CD4-positive, alpha-beta T cell treated with Interleukin-17A for 1 hour (primary cell): ENCODE measurements at regions not wholly inside any gene's neighbourhood (a gene's known extent, or its start where the extent isn't known, plus 50 kb on each side); places are given as distances from the start of the nearest gene placed in this dataset.
"Not testable (repeated sequence)": the region's sequence is repeated elsewhere in the genome, so short reads cannot be mapped to it uniquely, and the experiment has no call there.

Source experiments
- DNase-seq: peaks from one replicate; pipeline ENCODE4 v3.0.0-alpha.2; 2020

GRCh38 chr13:83201506-83201905 is 680.8 kb downstream of the SLITRK1 start:
- DNase-seq: no peak

GRCh38 chr13:83197316-83197715 is 685.0 kb downstream of the SLITRK1 start:
- no peak for DNase-seq

GRCh38 chr13:83190020-83190419 is 692.3 kb downstream of the SLITRK1 start:
- no peak for DNase-seq

DNA sequence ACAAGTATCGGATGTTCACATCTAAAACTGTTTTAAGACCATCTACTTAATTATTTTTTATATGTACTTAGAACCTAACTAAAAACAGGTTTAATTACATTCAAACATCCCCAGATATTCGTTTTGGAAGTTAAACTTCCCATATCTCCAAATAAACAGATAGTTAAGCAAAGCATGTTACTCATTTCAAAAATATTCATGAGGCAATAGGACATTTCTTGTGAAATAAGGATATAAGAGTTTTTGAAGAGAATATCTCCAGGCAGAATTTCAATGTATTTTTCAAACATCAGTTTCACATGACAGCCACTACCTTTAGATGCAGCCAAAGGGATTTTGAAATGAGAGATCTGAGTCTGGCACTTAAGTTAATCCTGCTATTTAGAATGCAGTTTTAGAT is 697.5 kb downstream of the SLITRK1 start:
- DNase-seq: no peak

DNA sequence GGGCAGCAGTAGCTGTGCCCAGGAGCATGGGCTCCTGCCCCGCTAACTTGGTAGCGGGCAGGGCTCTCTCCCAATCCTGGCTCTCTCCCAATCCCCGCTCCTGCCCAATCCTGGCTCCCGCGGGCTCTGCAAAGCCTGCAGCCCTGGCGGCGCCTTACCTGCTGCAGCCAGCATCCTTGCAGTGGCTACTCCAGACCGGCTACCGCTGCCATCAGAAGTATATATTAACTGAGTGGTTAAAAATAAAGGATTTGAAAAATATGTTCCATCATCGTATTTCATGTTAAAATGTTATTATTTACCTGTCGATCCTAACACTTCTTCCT is 698.2 kb downstream of the SLITRK1 start:
- DNase-seq: no peak

GRCh38 chr13:83183439-83184149 is 698.7 kb downstream of the SLITRK1 start:
- no peak for DNase-seq

GRCh38 chr13:83182845-83183244 is 699.4 kb downstream of the SLITRK1 start:
- no peak for DNase-seq

- no peak for DNase-seq
Observed at GRCh38 chr13:83178008-83178407, 704.3 kb downstream of the SLITRK1 start.

DNA sequence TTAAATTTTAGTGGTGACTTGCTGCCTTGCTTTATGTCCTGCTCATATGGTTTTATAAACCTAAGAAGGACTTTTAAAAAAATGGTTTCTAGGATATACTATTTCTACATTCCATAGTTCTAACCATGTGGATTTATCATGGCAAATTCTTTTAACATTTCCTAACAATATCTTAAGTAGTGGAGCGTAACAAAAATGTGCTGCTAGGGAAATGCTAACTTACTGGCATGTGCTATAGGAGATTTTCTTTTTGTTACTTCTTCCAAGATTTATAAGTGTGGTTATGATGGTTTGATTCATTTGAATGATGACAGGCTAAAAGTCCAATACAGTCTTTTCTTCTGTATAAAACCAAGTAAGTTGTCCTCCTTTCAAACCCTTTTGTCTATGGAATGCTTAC is 713.7 kb downstream of the SLITRK1 start:
- DNase-seq: no peak

DNA sequence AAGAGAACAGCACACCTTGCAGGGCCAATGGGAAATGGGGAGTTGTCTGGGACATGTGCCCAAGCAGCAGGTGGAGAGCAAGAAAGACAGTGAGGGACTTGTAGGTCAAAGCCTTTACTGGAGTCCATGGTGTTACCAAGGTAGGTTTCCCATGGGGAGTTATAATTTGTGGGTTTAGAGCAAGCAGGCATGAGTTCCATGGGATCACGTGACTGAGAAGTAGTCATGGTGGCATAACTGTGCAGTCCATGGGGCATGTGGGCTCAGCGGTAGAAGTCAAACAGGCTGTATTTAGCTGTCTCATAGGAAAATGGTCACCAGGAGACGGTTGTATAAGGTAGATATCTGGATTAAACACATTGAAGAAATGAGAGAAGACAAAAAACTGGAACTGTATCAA is 715.1 kb downstream of the SLITRK1 start:
- no peak for DNase-seq

DNA sequence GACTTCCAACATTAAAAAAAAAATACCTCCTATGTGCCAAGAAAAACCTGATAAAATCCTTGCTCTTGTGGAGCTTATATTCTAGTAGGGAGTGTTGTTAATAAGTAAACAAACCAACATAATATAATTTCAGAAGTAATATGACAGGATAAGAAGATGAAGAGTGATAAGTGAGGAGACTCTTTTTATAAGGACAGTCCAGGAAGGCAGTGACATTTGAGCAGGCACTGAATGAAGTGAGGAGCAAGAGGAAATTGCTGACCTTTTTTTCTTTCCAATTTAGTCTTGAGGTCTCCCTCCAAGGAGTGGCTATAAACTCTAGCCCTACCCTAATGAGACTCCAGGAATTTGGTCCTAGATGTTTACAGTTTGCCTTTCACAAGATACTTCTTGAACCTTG is 715.7 kb downstream of the SLITRK1 start:
- DNase-seq: no peak

DNA sequence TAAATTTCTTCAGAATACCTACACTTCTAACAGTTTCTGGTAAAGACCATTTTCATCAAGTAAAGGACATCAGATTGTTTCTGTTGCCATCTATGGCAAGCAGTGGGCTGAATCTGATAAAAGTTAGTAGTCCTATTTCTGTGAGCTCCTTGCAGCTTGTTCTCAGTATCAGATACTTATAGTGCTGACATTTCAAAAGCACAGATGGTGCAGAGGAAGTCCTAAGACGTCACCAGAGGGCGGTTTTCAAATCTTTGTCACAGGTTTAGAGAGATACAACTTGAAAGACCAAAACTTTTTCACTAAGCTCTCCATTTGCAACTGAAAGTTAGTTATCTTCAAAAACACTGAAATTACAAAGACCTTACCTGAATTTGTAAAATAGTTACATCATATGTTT is 719.8 kb downstream of the SLITRK1 start:
- no peak for DNase-seq

- DNase-seq: no peak
Observed at GRCh38 chr13:83153848-83154247, 728.4 kb downstream of the SLITRK1 start.

DNA sequence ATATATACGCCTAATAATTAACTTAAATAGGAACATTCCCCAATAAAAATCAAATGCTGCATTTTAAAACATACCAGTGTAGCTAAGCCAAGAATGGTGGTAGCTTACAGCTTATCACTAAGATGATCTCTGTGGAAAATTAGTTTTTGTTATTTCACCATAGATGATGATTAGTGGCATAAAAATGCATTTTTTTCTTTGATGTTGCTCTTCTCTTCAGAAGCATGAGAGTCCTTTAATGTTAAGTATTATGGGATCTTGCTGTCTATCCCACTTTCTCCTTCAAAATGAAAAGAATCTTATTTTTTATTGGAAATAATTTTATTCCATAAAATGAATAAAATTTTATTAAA is 731.0 kb downstream of the SLITRK1 start:
- DNase-seq: no peak

- no peak for DNase-seq
Observed at GRCh38 chr13:83150616-83151307, 731.5 kb downstream of the SLITRK1 start.

- DNase-seq: no peak
Observed at GRCh38 chr13:83136660-83137059, 745.6 kb downstream of the SLITRK1 start.

DNA sequence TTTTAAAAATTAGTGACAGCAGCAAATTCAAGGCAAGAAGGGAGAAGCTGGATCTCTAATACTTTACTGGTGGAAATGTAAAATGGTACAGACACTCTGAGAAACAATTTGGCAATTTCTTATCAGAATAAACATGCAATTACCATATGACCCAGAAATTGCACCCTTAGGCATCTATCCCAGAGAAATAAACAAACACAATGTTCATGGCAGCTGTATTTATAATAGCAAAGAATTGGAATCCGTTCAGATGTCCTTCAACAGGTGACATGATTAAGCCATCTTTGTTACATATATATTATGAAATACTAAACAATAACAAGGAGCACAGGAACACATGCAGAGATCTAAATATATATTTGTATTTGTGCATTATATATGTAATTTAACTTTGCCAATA is 756.5 kb downstream of the SLITRK1 start:
- DNase-seq: no peak

DNA sequence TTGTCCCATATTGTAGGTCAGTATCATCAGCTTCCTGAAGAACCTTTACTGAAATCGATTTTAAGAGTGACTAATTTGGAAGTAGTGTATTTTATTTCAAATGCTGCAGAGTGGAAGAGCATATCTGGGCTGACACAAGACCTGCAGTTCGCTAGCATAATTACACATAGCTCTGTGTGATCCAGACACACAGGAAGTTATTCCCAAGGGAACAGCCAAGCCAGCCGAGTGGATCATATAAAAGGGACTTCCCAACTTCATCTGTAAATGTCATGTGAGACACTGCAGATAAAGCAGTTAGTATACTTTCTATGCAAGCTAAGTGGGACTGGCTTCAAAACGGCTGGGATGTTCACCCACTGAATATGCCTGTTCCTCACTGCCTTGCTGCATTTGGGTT is 760.4 kb downstream of the SLITRK1 start:
- DNase-seq: no peak

DNA sequence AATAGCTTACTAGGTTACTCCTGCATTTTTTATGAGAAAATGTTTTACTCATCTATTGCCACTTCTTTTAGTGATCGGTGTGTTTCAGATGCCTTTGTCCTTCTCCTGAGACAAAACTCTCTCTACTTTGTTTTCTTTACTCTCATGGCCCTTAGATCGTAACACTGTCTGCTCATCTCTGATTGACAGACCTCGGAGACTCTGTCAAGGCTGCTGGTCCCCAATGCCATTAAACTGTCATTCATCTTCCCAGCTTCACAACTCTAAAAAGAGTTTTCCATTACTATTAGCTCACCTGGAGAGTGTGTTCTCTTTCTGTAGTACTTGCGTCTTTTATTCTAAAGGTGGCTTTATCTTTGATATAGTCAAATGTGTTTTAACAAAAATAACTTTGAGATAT is 765.2 kb downstream of the SLITRK1 start:
- no peak for DNase-seq

GRCh38 chr13:83101574-83102247 is 780.6 kb downstream of the SLITRK1 start:
- DNase-seq: not testable (repeated sequence)

GRCh38 chr13:83100237-83100636 is 782.0 kb downstream of the SLITRK1 start:
- no peak for DNase-seq

- DNase-seq: no peak
Observed at GRCh38 chr13:83088858-83089257, 793.4 kb downstream of the SLITRK1 start.

DNA sequence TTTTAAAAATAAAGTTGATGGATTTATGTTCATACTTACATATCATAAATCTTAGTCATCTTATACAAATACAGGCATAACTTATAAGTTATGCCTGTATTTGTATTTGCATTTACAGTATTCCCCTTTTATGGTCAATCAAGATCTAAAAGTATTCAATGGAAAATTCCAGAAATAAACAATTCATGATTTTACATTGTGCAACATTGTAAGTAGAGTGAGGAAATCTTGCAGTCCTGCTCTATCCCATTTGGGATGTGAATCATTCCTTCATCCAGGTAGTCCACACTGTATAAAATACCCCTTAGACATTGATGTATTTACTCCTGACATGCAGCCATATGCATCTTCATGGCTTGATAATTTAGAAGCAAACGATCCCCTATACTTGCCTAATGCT is 795.3 kb downstream of the SLITRK1 start:
- DNase-seq: no peak

DNA sequence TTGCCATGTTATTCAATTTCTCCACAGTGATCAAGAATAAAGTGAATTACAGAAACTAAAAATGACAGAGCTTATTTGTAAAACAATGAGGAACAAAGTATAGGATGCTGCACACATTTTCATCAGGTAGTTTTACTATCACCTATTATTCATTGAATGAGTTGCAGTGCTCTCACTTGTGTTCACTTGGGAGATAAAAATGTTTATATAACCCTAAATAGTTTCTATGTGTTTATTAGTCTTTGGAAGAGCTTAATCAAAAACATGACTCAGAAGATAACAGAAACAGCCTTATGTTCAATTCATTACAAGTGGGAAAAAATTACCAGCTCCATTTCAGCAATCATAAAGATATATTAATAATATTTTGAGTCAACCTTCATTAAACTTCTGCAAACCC is 796.2 kb downstream of the SLITRK1 start:
- DNase-seq: no peak
